ENCODE measurements at regions not wholly inside any gene's neighbourhood (a gene's known extent, or its start where the extent isn't known, plus 50 kb on each side); places are given as distances from the start of the nearest gene placed in this dataset.
"Not testable (repeated sequence)": the region's sequence is repeated elsewhere in the genome, so short reads cannot be mapped to it uniquely, and the experiment has no call there.

DNA sequence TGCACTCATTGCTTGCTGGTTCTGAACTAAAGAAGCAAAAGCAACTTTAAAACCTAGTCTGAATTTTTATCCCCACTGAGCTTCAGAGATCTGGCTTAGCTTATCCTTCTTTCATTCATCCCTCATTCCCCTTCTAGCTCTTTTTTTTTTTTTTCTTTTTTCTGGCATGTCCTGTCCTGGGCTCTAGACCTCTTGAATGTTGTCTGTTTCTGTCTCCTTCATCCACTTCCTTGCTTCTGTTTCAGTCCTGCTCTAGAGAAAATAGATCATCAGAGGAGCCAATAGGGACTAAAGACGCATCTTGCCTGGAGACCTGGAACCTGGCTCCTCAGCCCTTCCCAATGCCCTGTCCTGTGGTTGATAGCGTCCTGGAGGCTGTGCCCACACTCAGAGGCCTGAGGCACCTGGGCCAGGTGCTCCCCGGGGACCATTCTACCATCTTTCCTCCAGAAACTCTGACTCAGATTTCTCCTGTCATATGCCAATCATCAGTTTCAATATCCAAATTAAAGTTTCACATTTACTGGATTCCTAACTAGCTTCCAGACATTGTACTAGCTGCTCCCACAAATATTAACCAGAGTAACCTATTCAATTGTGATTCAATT is 115.7 kb upstream of the GATB start:
- DNase-seq, result no peak

DNA sequence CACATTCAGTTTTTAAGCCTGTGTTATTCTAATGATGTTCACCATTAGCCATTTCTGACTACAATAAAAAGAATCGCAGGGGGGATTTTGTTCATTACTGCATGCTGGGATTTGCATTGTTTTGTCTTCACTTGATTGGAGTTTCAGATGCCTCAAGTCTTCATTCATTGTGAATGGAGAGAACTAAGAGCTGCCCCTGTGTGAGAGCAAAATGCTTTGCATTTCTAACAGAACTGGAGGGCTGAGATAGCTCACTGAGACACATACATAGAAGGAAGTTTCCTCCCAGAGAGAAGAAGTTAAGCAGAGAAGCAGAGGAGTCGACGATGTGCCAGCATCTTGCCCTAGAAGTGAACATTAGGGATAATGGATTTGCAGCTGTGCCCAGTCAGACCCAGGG is 113.5 kb upstream of the GATB start:
- no peak for DNase-seq

DNA sequence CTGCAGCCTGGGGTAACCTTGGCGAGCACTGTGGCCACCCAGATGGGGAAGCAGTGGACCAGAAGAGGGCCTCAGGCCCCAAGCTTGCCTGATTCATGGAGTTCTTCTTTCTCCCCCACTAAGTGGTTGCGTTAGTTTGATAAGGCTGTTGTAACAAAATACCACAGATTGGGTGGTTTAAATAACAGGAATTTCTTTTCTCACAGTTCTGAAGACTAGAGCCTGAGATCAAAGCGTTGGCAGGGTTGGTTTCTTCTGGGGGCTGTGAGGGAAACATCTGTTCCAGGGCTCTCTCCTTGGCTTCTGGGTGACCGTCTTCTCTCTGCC is 105.7 kb upstream of the GATB start:
- no peak for DNase-seq

DNA sequence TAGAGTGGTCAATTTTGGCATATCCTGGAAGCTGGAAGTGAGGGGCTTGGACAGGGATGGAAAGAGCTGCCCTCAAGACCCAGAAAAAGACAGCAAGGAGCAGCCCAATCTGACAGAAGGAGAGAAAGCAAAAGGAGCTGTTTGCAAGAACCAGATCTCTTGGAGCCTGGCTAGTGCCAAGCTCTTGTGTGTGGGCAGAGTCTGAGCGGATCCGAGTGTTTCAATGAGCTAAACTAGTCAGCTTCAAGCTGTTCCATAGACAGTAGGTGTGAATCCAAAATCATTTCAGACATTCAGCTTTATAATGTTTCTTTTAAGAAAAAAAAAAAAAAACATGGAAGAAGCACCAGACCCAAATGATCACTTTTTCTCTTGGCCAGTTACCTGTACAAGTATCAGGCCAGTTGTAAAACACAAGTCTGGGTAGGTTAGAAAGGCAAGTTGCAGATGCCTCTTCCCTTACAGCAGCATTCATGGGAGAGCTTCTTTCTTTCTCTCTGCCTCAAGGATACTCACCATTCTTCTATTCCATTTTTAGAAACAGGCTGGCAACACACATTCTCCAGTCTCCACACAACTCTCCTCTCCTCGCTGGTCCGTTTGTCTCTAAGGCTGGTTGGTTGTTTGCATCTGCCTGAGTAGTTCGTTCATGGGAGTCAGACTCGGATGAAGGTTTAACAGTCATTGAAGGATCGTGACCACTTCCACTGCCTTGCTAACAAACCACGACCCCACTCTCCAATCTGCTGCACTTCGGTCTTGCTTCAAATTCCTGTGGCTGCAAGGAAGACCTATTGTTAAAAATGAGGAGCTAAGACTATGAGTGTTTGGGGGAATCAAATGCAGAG is 105.2 kb upstream of the GATB start:
- DNase-seq, result no peak

DNA sequence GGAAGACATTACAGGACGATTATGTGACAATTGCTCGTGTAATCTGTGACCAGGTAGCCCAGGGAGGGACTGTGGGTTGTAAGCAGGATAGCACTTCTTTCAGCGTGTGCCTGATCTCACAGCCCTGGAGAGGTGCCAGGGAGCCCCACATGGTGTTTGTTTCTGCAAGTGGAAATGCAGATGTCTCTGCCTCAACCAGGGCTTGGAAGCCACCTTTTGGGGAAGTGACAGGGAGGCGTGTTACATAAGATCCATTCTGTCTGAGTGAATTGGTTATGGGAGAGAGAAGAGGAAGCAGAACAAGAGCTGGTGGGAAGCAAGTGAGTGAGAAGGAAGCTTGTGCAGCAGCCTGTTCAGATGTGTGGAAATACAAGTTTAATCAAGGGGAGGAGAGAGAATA is 104.5 kb upstream of the GATB start:
- DNase-seq, result no peak

DNA sequence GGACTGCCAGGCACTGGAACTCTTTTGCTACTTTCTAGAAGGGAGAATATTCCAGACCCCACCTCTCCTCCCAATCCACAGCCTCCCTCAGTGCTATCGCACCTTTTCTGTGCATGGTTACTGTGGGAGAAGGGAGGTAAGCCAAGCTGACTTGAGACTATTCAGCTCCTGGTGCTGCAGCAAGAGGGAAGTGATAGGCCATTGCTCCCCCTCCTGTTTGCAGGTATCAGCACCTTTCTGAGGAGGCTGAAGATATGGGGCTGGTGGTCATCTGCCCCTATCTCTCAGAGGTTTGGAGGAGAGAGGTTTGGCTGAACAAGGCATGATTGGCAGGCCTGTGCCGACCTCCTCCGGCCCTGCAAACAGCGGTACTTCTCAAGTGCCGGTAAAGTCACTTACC is 103.3 kb upstream of the GATB start:
- DNase-seq, result no peak

DNA sequence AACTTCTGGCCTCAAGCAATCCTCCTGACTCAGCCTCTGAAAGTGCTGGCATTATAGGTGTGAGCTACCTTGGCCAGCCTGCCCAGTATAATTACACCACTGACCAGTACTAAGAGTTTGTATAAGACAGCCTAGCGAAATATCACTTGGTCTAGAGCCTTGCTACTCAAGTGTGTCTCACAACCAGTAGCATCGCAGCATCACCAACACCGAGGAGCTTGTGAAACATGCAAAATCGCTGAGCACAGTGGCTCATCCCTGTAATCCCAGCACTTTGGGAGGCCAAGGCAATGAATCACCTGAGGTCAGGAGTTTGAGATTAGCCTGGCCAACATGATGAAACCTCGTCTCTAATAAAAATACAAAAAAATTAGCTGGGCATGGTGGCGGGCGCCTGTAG is 102.0 kb upstream of the GATB start:
- no peak for DNase-seq

DNA sequence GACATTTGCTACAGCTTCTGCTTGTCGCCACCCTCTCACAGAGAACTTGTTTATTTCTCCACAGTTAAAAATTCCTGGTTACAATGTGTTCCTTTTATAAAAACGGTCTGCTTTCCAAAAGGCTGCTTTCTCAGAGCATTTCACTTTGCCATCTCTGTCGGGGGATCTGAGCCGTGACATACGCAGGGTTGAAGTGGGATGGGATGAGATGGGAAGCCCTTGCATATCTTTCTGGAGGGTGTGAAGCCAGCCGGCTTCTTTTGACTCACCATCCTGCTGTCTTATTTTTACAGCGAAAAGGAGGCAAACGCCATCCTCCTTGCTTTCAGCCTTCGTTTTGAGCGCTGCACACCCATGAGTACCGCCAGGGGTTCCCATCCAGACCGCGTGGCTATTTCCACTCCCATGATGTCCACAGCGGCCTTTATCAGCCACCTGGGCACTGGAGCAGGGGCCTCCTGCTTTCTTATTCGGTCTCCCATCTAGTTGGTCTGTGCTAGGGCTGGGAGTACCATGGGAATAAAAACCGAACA is 99.8 kb upstream of the GATB start:
- DNase-seq, result no peak

DNA sequence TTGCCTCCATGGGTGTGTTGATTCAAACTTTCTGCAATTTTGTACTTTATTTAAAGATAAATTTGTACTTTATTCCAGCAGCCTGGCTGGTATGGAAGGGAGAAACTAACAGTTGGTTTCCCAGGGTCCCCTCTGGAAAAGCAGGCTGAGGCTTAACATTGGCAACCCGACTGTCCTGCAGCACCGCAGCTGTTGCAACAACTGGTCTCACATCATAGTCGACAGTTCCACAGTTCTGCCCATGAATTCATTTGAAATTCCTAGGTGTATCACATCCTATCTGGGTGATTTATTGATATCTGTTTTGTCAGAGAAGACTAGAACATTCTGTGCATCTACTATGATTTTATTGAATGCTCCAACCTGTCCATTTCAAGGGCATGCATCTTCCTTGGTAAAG is 98.8 kb upstream of the GATB start:
- no peak for DNase-seq

DNA sequence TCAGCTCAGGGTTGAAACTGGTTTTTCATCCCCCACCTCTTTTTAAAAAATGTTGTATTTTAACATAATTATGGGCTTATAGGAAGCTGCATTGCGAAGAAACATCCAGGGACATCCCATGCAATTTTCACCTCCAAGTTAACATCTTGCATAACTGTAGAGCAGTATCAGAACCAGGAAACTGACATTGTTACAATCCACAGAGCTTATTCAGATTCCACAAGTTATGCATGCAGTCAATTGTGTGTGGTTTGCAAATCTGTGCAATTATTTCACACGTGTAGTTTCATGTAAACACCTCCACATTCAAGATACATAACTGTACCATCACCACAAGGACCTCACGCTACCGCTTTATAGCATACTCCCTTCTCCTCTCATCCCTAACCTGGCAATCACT is 97.5 kb upstream of the GATB start:
- DNase-seq, result no peak

DNA sequence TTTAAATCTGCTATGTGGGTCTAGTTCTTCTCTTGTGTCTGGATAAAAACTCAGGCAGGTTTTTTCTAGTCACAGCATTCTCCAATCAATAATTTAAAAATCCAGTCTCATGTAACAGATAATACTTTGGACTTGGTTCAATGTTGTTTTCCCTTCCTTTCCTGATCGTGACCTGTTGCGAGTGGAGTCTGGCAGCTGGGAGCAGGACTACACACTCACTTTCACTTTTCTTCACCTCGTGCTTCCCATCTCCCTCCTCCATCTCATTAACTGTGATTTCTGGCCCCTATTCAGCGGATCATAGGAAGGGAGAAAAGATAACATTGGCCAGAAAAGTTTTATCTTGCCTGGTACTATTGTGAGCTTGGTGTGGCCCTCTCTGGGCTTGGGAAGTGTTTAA is 96.6 kb upstream of the GATB start:
- DNase-seq, result no peak

DNA sequence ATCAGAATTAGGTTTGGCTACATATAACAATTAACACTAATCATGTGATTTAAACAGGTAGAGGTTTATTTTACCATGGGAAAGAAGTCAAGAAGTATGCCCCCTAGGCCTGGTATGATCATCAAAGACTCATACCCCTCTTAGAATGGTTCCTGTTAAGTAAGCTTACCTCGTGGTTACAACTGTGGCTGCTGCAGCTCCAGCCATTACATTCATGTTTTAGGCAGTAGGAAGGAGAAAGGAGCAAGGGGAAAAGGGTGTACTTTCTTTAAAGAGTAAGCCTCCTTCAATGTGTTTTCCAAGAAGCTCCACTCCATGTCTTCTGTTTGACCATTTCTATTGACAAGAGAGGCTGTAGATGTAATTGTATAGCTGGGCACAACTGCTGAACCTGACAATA is 94.9 kb upstream of the GATB start:
- no peak for DNase-seq

DNA sequence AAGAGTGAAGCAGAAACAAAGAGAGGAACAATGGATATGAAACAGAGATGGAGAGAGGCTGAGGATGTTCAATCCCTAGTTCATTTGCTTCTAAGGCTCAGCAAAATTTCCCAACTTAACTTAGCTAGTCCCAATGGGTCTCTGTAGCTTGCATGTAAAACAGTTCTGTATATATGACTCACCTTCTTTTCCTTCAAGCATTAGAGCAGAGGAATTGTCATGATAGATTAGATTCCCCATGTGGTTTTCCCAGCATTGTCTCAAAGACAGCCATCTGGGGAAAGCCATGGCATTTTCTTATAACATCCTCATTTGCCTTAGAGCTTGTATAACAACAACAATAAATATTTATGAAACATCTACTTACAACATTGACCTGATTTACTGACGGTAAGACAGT is 93.9 kb upstream of the GATB start:
- no peak for DNase-seq

DNA sequence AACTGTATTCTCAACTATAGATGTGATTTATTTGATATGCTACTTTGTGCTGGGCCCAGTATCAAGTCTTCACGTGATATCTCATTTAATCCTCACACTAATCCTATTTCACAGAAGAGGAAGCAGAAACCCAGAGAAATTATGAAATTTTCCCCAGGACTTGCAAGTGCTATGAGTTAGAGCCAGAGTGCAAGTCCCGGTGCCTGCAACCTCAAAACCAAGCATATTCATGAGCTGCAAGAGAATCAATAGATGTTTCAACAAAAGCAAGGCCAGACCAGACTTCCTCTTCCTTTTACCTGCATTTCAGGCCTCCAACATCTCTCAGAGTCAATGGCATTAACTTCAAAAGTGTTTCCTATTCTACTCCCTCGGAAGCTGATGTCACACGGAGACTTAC is 92.2 kb upstream of the GATB start:
- DNase-seq, result no peak

DNA sequence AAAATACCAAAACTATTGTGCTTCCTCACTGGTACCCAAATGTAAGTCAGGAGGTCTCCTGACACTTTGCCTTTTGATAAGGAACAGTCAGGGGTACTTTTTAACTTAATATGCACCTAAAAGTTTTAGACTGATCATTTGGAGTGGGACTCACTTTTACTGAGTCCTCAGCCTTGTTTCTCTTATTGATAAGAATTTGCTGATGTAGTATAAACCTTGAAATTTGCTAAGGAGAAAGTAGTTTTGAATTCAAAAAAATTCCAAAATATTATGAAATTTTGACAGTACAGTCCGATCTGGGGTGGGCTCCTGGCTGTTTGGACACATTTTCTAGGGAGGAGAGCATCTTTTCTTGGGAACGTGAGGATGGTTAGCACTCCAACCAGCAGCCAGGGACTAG is 91.4 kb upstream of the GATB start:
- no peak for DNase-seq

DNA sequence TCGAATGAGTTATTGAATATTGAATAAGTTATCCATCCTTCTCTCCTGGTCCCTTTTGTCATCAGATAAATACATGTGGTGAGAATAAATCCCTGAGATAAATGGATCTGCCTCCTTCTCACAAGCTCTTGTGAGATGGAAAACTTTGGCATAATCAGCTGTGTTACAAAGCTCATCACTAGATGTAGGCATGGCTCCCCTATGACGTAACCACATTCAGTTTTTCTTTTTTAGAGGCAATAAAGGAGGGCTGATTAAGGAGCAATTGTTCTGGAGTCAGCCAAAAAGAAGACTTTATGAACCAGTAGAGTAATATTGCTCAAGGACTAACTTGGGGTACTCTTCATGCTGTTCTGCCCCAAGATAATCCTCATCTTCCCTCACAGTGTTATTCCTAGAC is 90.5 kb upstream of the GATB start:
- no peak for DNase-seq

DNA sequence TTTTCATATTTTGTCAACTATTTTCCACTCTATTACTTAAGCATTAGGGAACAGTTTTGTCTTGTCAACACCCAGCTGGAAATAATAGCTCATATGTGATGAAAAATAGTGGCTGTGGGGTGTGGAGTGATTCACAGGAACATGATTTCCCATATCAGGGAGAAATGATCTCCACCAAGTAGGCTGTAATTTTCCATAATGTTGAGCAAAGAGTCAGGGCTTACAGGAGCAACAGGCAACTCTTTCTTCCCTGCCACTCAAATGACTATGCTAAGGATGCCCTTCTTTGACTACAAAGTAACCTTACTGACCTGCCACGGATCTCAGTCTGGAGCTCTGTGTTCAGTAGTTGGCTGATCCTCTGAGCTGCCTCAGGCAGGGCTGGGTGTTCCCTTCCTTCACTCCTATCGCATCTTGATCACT is 90.0 kb upstream of the GATB start:
- DNase-seq, result no peak

DNA sequence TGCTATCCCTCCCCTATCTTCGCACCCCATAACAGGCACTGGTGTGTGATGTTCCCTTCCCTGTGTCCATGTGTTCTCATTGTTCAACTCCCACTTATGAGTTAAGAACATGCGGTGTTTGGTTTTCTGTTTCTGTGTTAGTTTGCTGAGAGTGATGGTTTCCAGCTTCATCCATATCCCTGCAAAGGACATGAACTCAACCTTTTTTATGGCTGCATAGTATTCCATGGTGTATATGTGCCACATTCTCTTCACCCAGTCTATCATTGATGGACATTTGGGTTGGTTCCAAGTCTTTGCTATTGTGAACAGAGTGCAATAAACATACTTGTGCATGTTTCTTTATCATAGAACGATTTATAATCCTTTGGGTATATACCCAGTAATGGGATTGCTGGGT is 84.7 kb upstream of the GATB start:
- not testable (repeated sequence) for DNase-seq

DNA sequence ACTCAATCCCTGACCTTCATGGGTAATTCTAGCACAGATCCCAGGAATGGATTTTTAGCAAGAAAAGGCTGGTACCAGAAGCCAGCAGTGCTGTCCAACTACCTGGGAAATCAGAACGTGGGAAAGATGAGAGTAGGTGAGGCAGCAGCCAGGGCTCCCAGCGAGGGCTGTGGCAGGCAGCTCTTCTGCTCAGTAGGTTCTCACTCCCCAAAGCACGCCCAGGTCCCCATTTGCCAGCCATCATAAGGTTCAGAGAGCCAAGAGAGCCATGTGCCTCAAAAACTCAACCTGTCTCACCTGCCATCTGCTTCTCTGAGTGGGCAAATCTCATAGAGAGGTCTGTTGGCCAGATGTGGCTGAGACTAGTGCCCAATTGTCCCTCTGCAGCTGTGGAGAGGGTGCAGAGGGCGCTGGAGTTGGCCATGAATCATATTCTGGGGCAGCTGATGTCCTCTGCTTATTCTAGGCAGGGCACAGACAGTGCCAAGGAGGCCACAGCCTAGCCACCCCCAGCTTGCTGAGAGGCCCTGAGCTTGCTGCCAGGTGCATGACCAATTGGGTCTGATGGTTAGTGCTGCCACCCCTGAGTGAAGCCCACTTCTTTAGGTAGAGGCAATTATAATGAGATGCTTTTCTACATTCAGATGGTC is 81.7 kb upstream of the GATB start:
- no peak for DNase-seq

DNA sequence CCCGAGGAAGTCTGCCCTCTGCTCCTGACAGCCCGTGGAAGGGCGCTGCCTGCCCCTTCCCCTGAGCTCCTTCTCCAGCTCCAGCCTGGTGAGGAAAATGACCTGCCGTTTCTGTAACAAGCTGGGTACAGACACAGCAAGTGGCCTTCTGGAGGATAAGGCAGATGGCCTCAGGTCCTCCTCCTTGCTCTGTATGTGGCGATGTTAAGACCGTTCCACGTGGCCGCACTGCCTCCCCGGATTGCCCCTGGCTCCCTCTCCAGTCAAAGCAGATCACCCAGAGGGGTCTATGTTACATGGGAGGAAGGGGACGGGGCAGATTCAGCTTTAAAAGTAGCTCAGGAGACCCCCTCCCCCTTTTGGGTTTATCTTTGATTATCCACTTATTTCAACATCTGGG is 80.3 kb upstream of the GATB start:
- DNase-seq, result no peak

DNA sequence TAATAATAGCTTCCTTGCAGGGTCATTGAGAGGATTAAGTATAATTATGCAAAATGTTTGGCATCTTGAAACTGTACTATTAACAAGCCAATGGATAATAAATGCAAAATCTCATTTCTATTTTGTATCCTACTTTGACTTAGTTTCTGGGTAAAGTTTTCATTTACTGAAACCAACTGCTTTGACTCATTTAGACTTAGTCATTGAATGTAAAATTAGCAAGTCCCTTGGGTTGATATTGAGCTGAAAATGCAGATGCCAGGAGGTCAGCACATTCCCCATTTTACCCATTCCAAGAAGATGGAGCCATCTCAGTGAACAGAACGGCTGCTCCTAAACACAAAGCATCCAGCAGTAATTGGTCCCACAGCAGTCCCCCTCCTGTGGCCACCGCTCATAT is 74.7 kb upstream of the GATB start:
- no peak for DNase-seq

DNA sequence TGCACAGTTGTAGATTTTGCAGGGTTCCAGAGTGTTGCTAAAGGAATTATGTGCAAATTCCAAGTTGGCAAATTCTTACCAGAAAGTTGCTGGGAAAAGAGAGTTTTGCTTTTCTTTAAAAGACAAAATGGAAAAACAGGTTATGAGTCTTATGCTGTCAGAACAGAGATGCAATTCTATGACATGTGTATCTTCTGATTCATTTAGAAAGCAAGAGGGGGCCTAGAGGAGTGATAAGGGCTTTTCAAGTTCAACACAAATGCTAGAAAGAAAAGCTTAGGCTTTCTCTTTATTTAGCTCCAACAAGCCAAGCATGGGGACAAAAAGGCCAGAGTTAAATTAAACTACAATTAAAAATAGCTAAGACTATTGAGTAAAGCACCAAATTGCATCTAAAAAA is 72.4 kb upstream of the GATB start:
- DNase-seq, result no peak

DNA sequence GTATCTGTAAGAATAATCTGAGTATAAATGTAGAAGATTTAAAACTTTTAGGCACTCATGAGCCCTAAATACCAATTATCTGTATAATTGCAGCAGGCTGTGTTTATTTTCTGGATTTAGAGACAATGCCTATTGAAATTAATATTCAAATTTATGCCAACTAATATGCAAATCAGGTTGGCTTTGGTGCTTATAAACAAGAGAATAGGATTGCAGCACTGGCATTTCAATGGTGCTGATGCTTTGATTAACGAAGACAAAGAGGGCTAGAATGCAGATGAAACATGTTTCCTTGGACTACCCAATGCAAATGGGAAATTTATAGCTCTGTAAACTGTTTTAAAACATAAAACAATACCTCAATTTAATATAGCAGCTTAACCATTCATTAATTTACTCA is 70.7 kb upstream of the GATB start:
- DNase-seq, result no peak

DNA sequence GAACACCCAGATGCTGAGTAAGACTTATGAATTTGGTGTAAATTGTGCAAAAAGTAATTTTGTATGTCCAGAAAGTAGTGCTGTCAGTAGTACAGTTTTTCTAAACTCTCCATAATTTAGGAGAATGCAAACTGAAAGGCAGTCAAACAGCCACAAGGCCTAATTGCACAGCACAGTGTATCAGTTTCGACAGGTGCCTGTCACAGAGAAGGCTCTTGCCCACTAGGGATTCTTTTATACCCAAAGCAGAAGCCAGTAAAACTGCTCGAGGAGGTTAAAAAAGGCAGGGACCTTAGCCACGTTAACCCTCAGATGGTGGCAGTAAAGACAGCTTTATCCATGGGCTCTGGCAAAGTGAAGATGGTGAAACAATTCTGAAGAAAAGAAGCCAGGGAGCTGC is 69.4 kb upstream of the GATB start:
- no peak for DNase-seq

Measured in NCI-H1930 (cell line).